Thyroid gland (tissue), 4 donors: ENCODE measurements at regions not wholly inside any gene's neighbourhood (a gene's known extent, or its start where the extent isn't known, plus 50 kb on each side); places are given as distances from the start of the nearest gene placed in this dataset.

Experiments
- POLR2A ChIP-seq, 2 donors: fragments of 450-650 bp; IDR thresholded peaks; one replicate each; pipeline ENCODE4 v1.6.1; 2017; ENCODE audit warnings: antibody characterized with exemption in 2 of 2, mild to moderate bottlenecking in 2 of 2, moderate library complexity in 1 of 2
- TF ChIP-seq, protein P1 (sequence below), 6 experiments: fragments of 200-600 bp in 3 of 6; fragments of 450-650 bp in 3 of 6; sonication (generic) in 3 of 6; IDR thresholded peaks; one replicate each; pipeline ENCODE4 v1.5.1; 2016 to 2019; ENCODE audit warnings: antibody characterized with exemption in 6 of 6, mild to moderate bottlenecking in 2 of 6, inconsistent platforms in 1 of 6, moderate library complexity in 1 of 6

GRCh38 chr1:109832945-109833344, 69.2 kb upstream of the EPS8L3 start:
- TF ChIP-seq, protein P1, sequence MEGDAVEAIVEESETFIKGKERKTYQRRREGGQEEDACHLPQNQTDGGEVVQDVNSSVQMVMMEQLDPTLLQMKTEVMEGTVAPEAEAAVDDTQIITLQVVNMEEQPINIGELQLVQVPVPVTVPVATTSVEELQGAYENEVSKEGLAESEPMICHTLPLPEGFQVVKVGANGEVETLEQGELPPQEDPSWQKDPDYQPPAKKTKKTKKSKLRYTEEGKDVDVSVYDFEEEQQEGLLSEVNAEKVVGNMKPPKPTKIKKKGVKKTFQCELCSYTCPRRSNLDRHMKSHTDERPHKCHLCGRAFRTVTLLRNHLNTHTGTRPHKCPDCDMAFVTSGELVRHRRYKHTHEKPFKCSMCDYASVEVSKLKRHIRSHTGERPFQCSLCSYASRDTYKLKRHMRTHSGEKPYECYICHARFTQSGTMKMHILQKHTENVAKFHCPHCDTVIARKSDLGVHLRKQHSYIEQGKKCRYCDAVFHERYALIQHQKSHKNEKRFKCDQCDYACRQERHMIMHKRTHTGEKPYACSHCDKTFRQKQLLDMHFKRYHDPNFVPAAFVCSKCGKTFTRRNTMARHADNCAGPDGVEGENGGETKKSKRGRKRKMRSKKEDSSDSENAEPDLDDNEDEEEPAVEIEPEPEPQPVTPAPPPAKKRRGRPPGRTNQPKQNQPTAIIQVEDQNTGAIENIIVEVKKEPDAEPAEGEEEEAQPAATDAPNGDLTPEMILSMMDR (IDR thresholded peaks at IDR 0.05) = no peak
- no peak for TF ChIP-seq POLR2A (IDR thresholded peaks at IDR 0.05)
